ENCODE measurements at regions not wholly inside any gene's neighbourhood (a gene's known extent, or its start where the extent isn't known, plus 50 kb on each side); places are given as distances from the start of the nearest gene placed in this dataset.

GRCh38 chr14:48052973-48053372, 377.6 kb upstream of the MDGA2 start:
- Histone ChIP-seq H3K9me2 (no peaks in the 10 kb centered on the region), H2AFZ (ENCODE audit: low read depth) (no peak overlapping the region), H3K4me1 (ENCODE audit: control insufficient read depth in 1 of 2, insufficient read depth in 2 of 2, low read depth in 1 of 2, low read length in 1 of 2) (no peaks in the 10 kb centered on the region), H3K9ac (no peak overlapping the region), H3K4me2 (no peak overlapping the region), H3K9me3 (no peaks in the 10 kb centered on the region), H3K4me3 (ENCODE audit: low read depth in 2 of 2, low read length in 1 of 2) (no peak overlapping the region), H4K20me1 (ENCODE audit: insufficient read depth) (no peaks in the 10 kb centered on the region), H3F3A (replicated peaks; ENCODE audit: insufficient read depth) (no peaks in the 10 kb centered on the region), H3K79me2 (ENCODE audit: insufficient read depth) (no peaks in the 10 kb centered on the region), H3K27me3 (ENCODE audit: insufficient read depth) (no peaks in the 10 kb centered on the region), H3K36me3 (replicated peaks in 1 of 2; ENCODE audit: control insufficient read depth in 1 of 2, insufficient read depth in 2 of 2, low read length in 1 of 2) (no peaks in the 10 kb centered on the region), H3K27ac (ENCODE audit: low read depth in 2 of 2, low read length in 1 of 2) (no peak overlapping the region)
- CTCF ChIA-PET = no interaction called here
- POLR2A ChIA-PET = no interaction called here
- TF ChIP-seq NRF1 (IDR thresholded peaks at IDR 0.05; ENCODE audit: low read depth, low read length) (no peak), TEAD4 (IDR thresholded peaks at IDR 0.05; ENCODE audit: borderline replicate concordance, insufficient read depth) (no peak), MXI1 (IDR thresholded peaks at IDR 0.05; ENCODE audit: low read depth, low read length) (no peak), RFX5 (IDR thresholded peaks at IDR 0.05; ENCODE audit: low read length) (no peak), SMC3 (IDR thresholded peaks at IDR 0.05; ENCODE audit: low read depth, low read length) (no peak), TAF1 (IDR thresholded peaks at IDR 0.05; ENCODE audit: borderline replicate concordance, low read depth, low read length) (no peak), GABPA (IDR thresholded peaks at IDR 0.05; ENCODE audit: low read depth) (no peak), FOSL2 (IDR thresholded peaks at IDR 0.05; ENCODE audit: borderline replicate concordance, low read depth) (no peak), POLR2AphosphoS5 (IDR thresholded peaks at IDR 0.05; ENCODE audit: low read depth, low read length) (no peak), REST (IDR thresholded peaks at IDR 0.05; ENCODE audit: low read depth, low read length) (no peak), RCOR1 (IDR thresholded peaks at IDR 0.05; ENCODE audit: low read length) (no peak), FOXM1 (IDR thresholded peaks at IDR 0.05; ENCODE audit: low read depth) (no peak), SIN3A (IDR thresholded peaks at IDR 0.05; ENCODE audit: borderline replicate concordance, low read depth, low read length) (no peak), CHD2 (IDR thresholded peaks at IDR 0.05; ENCODE audit: low read length, partially characterized antibody) (no peak)
- WGBS (ENCODE audit: low lambda C conversion rate) = no CpG with 5 or more reads among the region's 1 CpG
- no peak for DNase-seq

DNA sequence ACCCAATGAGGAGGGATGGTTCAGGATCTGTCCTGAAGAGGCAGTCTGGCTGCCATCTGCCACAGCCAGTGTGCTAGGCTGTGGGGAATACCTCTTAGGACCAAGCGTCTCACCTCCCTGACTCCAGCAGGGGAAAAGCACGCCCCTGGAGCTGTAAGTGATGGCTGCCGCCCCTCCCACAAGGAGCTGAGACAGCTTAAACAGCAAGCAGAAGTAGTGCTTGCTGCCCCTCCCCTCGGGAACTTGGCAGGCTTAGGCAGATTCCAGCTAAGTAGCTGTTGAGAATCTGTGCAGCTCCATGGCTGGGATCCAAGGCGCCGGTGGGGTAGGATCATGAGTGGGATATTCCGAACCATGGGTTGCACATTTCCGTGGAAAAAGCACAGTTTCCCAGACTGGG, 360.4 kb upstream of the MDGA2 start:
- ChIA-PET POLR2A (no interaction called here), CTCF (no interaction called here)
- Histone ChIP-seq H3F3A (replicated peaks; ENCODE audit: insufficient read depth) (no peaks in the 10 kb centered on the region), H3K27me3 (ENCODE audit: insufficient read depth) (no peaks in the 10 kb centered on the region), H3K4me2 (no peak overlapping the region), H3K79me2 (ENCODE audit: insufficient read depth) (no peaks in the 10 kb centered on the region), H3K9me2 (no peaks in the 10 kb centered on the region), H3K9me3 (no peaks in the 10 kb centered on the region), H4K20me1 (ENCODE audit: insufficient read depth) (no peaks in the 10 kb centered on the region), H3K36me3 (replicated peaks in 1 of 2; ENCODE audit: control insufficient read depth in 1 of 2, insufficient read depth in 2 of 2, low read length in 1 of 2) (no peaks in the 10 kb centered on the region), H3K9ac (no peak overlapping the region), H3K4me1 (ENCODE audit: control insufficient read depth in 1 of 2, insufficient read depth in 2 of 2, low read depth in 1 of 2, low read length in 1 of 2) (no peaks in the 10 kb centered on the region), H2AFZ (ENCODE audit: low read depth) (no peak overlapping the region), H3K27ac (ENCODE audit: low read depth in 2 of 2, low read length in 1 of 2) (no peak overlapping the region), H3K4me3 (ENCODE audit: low read depth in 2 of 2, low read length in 1 of 2) (no peak overlapping the region)
- DNase-seq = no peak
- no peak for TF ChIP-seq TAF1 (IDR thresholded peaks at IDR 0.05; ENCODE audit: borderline replicate concordance, low read depth, low read length)
- TF ChIP-seq TCF12 (IDR thresholded peaks at IDR 0.05) = no peak
- no peak for TF ChIP-seq NFIC (IDR thresholded peaks at IDR 0.05; ENCODE audit: borderline replicate concordance)
- no peak for TF ChIP-seq NRF1 (IDR thresholded peaks at IDR 0.05; ENCODE audit: low read depth, low read length)
- TF ChIP-seq RCOR1 (IDR thresholded peaks at IDR 0.05; ENCODE audit: low read length) = no peak
- no peak for TF ChIP-seq EP300 (IDR thresholded peaks at IDR 0.05; ENCODE audit: borderline replicate concordance in 1 of 2, low read depth in 1 of 2, low read length in 1 of 2)
- TF ChIP-seq FOXJ3 (CRISPR knock-in tag; IDR thresholded peaks at IDR 0.05) = no peak
- TF ChIP-seq TEAD4 (IDR thresholded peaks at IDR 0.05; ENCODE audit: borderline replicate concordance, insufficient read depth) = no peak
- no peak for TF ChIP-seq RFX5 (IDR thresholded peaks at IDR 0.05; ENCODE audit: low read length)
- WGBS (ENCODE audit: low lambda C conversion rate) = 0% methylated on average over 1 of the region's 8 CpGs

Measured in SK-N-SH (cell line).